OCI-LY3 (cell line): ENCODE measurements at regions not wholly inside any gene's neighbourhood (a gene's known extent, or its start where the extent isn't known, plus 50 kb on each side); places are given as distances from the start of the nearest gene placed in this dataset.

ENCODE experiments used
- CTCF ChIP-seq: fragments of 200-600, 300-600 bp; sonication (generic); IDR thresholded peaks from 2 replicates; pipeline ENCODE4 v1.5.1; 2014; ENCODE audit warnings: antibody characterized with exemption, low read length, low read depth
- EZH2phosphoT487 ChIP-seq: fragments of 200-600 bp; shearing (Covaris generic); IDR thresholded peaks from 2 replicates; pipeline ENCODE4 v1.6.1; 2018; ENCODE audit warnings: antibody characterized with exemption, mixed run types, low read depth

GRCh38 chr20:56151834-56152233, 96.7 kb upstream of the MC3R start:
- TF ChIP-seq EZH2phosphoT487 (no peak), CTCF (no peak)
